Ascending aorta (tissue), 2 donors: ENCODE measurements at regions not wholly inside any gene's neighbourhood (a gene's known extent, or its start where the extent isn't known, plus 50 kb on each side); places are given as distances from the start of the nearest gene placed in this dataset.
"Not testable (repeated sequence)": the region's sequence is repeated elsewhere in the genome, so short reads cannot be mapped to it uniquely, and the experiment has no call there.

Source experiments
- DNase-seq, 2 donors: peaks; one replicate each; pipeline ENCODE4 v3.0.0-alpha.2; 2019; ENCODE audit warnings: low spot score in 2 of 2
- H3K27ac ChIP-seq, 2 donors: fragments of 200-600 bp; sonication (generic); one replicate each; pipeline ENCODE4 v1.5.1; 2016 to 2017; ENCODE audit warnings: mild to moderate bottlenecking in 1 of 2
- H3K27me3 ChIP-seq: fragments of 200-600 bp; sonication (generic); one replicate; pipeline ENCODE4 v1.5.1; 2017
- H3K36me3 ChIP-seq, 2 donors: fragments of 200-600 bp; sonication (generic); one replicate each; pipeline ENCODE4 v1.5.1; 2016
- H3K4me1 ChIP-seq, 2 donors: fragments of 200-600 bp; sonication (generic); one replicate each; pipeline ENCODE4 v1.5.1; 2016 to 2017; ENCODE audit warnings: mild to moderate bottlenecking in 1 of 2
- H3K4me3 ChIP-seq, 2 donors: fragments of 200-600 bp; sonication (generic); one replicate each; pipeline ENCODE4 v1.5.1; 2016 to 2017; ENCODE audit warnings: mild to moderate bottlenecking in 1 of 2
- H3K9me3 ChIP-seq, 2 donors: fragments of 200-600 bp; sonication (generic); one replicate each; pipeline ENCODE4 v1.5.1; 2016
- intact Hi-C: fragments of 100-400 bp; cut with DNase I; formaldehyde crosslinking; loops from one replicate; pipeline ENCODE4 v1.15.1; 2023
- TF ChIP-seq, protein P1 (sequence below), 3 experiments: fragments of 200-600 bp in 2 of 3; fragments of 450-650 bp in 1 of 3; sonication (generic) in 2 of 3; IDR thresholded peaks; one replicate each; pipeline ENCODE4 v1.5.1; 2016 to 2019; ENCODE audit warnings: antibody characterized with exemption in 3 of 3, mild to moderate bottlenecking in 1 of 3, moderate library complexity in 1 of 3

DNA sequence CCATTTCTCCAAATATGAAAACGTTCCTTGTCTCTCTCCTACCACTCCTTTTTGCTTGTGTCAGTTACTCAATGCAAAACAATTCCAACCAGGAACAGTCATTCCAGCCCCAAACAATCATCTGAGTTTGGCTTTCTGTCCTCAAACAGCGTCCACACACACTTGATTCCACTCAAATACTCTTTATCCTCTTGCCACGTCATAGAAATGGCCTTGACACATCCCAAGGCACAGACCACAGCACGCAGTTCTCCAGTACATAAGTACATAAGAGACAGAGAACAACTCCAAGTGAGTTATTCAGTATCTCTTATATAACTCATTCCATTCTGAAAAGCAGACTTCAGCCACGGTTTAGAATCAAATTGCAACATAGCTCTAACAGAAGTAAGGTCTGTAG lies 299.2 kb downstream of the RPS29 start:
- Histone ChIP-seq H3K4me1 (no peaks in the 10 kb centered on the region), H3K4me3 (no peak overlapping the region), H3K27ac (no peak overlapping the region), H3K36me3 (no peaks in the 10 kb centered on the region), H3K27me3 (no peaks in the 10 kb centered on the region), H3K9me3 (no peaks in the 10 kb centered on the region)
- no peak for DNase-seq
- intact Hi-C loops, result no loop called here
- TF ChIP-seq, protein P1, sequence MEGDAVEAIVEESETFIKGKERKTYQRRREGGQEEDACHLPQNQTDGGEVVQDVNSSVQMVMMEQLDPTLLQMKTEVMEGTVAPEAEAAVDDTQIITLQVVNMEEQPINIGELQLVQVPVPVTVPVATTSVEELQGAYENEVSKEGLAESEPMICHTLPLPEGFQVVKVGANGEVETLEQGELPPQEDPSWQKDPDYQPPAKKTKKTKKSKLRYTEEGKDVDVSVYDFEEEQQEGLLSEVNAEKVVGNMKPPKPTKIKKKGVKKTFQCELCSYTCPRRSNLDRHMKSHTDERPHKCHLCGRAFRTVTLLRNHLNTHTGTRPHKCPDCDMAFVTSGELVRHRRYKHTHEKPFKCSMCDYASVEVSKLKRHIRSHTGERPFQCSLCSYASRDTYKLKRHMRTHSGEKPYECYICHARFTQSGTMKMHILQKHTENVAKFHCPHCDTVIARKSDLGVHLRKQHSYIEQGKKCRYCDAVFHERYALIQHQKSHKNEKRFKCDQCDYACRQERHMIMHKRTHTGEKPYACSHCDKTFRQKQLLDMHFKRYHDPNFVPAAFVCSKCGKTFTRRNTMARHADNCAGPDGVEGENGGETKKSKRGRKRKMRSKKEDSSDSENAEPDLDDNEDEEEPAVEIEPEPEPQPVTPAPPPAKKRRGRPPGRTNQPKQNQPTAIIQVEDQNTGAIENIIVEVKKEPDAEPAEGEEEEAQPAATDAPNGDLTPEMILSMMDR (IDR thresholded peaks at IDR 0.05), result no peak

DNA sequence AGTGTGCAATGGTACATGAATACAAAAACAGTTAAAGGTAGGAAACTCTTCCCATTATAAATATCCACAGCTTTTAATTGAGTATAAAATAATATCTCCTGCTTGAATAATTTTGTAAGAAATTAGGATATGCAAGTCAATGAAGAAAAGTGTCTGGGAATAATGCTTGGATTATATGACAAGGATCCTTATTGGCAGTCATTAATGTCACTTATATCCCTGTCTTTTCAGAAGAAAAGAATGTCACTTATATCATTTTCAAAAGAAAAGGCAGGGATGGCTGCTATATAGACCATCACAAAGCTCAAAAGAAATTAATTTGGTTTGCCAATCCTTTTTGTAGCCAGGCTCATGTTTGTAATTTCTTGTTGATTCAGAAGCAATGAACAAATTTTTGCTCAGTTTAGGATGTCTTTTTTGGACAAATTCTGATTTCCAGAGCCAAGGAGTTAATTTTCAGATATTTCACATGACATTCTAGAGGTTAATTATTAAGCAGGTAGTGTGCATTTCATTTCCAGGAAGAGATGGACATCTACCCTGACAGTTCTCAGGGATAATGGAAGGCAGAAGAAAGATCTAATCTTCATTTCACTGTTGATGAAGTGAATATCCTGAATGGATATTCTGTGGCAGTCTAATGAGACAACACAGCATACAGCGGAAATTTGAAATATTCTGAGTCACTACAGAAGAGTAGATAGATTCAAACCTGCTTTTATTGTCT lies 299.8 kb downstream of the RPS29 start:
- TF ChIP-seq, protein P1 (IDR thresholded peaks at IDR 0.05), result no peak
- Histone ChIP-seq H3K27ac (no peak overlapping the region), H3K4me1 (no peaks in the 10 kb centered on the region), H3K9me3 (no peaks in the 10 kb centered on the region), H3K4me3 (no peak overlapping the region), H3K36me3 (no peaks in the 10 kb centered on the region), H3K27me3 (no peaks in the 10 kb centered on the region)
- intact Hi-C loops, result no loop called here
- DNase-seq, result no peak

DNA sequence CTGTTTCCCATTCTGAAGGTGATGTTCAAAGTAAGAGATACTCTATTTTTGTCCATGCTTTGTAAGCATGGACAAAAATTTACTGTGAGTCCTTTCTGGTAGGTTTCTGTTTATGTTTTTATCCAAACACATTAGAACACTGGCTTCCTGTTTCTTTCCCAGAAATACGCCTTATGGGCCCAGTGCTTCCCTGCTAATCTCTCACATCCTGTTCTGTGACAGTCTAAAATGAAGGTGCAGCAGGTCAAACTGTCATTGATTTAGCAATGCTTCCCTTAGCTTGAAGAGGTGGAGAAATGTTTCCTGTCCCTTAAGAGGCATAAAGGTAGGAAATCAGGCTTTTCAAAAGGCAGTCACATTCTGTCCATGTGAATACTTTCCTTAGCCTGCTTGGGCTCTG lies 305.6 kb downstream of the RPS29 start:
- intact Hi-C loops, result no loop called here

DNA sequence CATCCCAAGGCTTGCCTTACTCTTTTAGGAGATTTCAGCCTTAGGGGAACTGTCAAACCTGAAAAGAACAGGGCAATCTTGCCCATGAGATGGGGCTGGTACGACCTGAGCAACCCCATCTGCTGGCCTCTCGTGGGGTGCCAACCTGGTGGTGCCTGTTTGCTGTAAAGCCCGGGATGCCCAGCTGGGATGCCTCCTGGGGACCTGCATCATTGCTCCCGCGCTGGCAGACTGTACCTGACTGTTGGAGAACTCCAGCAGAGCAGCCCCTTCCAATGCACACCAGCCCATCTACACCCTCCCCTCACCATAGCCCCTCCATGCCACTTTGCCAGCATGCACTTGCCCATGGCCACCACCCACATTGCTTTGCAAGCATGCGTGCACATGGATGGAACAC lies 335.7 kb downstream of the RPS29 start:
- TF ChIP-seq, protein P1 (IDR thresholded peaks at IDR 0.05), result no peak
- no peaks in the 10 kb centered on the region for H3K4me1 ChIP-seq
- DNase-seq, result no peak
- H3K27ac ChIP-seq, result no peak overlapping the region
- H3K9me3 ChIP-seq, result no peaks in the 10 kb centered on the region
- no peaks in the 10 kb centered on the region for H3K27me3 ChIP-seq
- H3K4me3 ChIP-seq, result no peak overlapping the region
- H3K36me3 ChIP-seq, result no peaks in the 10 kb centered on the region
- intact Hi-C loops, result no loop called here

More for the DNA sequence above, 305.6 kb downstream of the RPS29 start:
- H3K9me3 ChIP-seq, result no peaks in the 10 kb centered on the region
- no peak overlapping the region for H3K27ac ChIP-seq
- H3K27me3 ChIP-seq, result no peaks in the 10 kb centered on the region
- no peak for DNase-seq
- no peaks in the 10 kb centered on the region for H3K4me1 ChIP-seq
- TF ChIP-seq, protein P1 (IDR thresholded peaks at IDR 0.05), result no peak
- H3K4me3 ChIP-seq, result no peak overlapping the region
- H3K36me3 ChIP-seq, result no peaks in the 10 kb centered on the region

DNA sequence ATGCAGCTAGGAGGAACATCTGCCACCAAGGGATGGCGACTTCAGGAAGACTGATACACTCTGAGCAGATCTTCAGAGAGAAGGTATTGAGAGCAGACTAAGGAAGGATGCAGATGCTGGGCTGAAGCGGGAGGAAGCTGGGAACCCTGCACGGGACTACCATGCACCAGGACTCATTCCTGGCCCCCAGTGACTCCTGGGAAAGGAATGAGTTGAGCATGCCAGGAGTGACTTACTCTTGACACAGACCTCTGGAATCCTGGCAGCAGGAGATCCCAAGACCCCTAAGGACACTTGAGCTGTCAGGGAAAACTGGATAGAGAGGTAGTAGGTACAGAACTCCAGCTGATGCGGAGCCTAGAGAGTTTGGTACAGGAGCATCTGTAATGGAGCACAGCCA lies 336.1 kb downstream of the RPS29 start:
- Histone ChIP-seq H3K27me3 (no peaks in the 10 kb centered on the region), H3K27ac (no peak overlapping the region), H3K36me3 (no peaks in the 10 kb centered on the region), H3K4me3 (no peak overlapping the region), H3K4me1 (no peaks in the 10 kb centered on the region), H3K9me3 (no peaks in the 10 kb centered on the region)
- intact Hi-C loops, result no loop called here
- no peak for DNase-seq
- TF ChIP-seq, protein P1 (IDR thresholded peaks at IDR 0.05), result no peak

DNA sequence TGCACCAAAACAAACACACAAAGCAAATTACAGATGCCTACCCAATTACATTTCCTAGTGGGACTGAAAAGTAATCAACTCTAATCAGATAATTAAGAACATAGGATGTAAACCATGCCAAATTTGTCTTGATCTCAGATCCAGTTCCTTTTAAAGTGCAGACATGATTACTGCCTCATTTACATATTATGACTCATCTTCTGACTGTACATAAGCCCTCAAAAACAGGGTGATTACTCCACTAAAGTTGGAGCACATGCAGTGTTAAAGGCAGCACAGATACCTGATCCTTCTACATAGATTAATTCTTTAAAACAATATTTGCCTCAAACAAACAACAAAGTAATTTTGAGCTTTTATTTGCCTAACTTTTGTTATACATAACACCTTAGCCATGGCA lies 337.2 kb downstream of the RPS29 start:
- Histone ChIP-seq H3K36me3 (no peaks in the 10 kb centered on the region), H3K27ac (no peak overlapping the region), H3K4me1 (no peaks in the 10 kb centered on the region), H3K9me3 (no peaks in the 10 kb centered on the region), H3K4me3 (no peak overlapping the region), H3K27me3 (no peaks in the 10 kb centered on the region)
- intact Hi-C loops, result no loop called here
- DNase-seq, result no peak
- TF ChIP-seq, protein P1 (IDR thresholded peaks at IDR 0.05), result no peak

DNA sequence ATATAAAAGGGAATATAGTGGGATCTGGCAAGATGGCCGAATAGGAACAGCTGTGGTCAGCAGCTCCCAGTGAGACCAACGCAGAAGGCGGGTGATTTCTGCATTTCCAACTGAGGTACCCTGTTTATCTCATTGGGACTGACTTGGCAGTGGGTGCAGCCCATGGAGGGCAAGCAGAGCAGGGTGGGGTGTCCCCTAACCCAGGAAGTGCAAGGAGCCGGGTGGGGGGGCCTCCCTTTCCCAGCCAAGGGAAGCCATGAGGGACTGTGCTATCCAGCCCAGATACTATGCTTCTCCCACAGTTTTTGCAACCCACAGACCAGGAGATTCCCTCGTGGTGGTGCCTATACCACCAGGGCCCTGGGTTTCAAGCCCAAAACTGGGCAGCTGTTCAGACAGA lies 342.4 kb downstream of the RPS29 start:
- H3K9me3 ChIP-seq, H3K27me3 ChIP-seq, H3K27ac ChIP-seq, H3K36me3 ChIP-seq, H3K4me3 ChIP-seq, H3K4me1 ChIP-seq, intact Hi-C loops, DNase-seq: not testable (repeated sequence)
